ENCODE measurements at regions not wholly inside any gene's neighbourhood (a gene's known extent, or its start where the extent isn't known, plus 50 kb on each side); places are given as distances from the start of the nearest gene placed in this dataset.

GRCh38 chr21:38747810-38748209, 57.9 kb upstream of the ETS2 start:
- TF ChIP-seq CTCF (IDR thresholded peaks at IDR 0.05) = no peak
- no peak for TF ChIP-seq EZH2 (IDR thresholded peaks at IDR 0.05)
